Stimulated activated CD8-positive, alpha-beta memory T cell treated with anti-CD3 and anti-CD28 coated beads, Interleukin-15, amount 100 ng/mL, for 48 hours (primary cell): ENCODE measurements at regions not wholly inside any gene's neighbourhood (a gene's known extent, or its start where the extent isn't known, plus 50 kb on each side); places are given as distances from the start of the nearest gene placed in this dataset.
A peak's percentile ranks its signal among the peaks of the same experiment; 100 is the strongest.
"Not testable (repeated sequence)": the region's sequence is repeated elsewhere in the genome, so short reads cannot be mapped to it uniquely, and the experiment has no call there.

Experiments
- DNase-seq, 2 donors: peaks; one replicate each; pipeline ENCODE4 v3.0.0-alpha.2; 2020; ENCODE audit warnings: low read depth in 2 of 2

DNA sequence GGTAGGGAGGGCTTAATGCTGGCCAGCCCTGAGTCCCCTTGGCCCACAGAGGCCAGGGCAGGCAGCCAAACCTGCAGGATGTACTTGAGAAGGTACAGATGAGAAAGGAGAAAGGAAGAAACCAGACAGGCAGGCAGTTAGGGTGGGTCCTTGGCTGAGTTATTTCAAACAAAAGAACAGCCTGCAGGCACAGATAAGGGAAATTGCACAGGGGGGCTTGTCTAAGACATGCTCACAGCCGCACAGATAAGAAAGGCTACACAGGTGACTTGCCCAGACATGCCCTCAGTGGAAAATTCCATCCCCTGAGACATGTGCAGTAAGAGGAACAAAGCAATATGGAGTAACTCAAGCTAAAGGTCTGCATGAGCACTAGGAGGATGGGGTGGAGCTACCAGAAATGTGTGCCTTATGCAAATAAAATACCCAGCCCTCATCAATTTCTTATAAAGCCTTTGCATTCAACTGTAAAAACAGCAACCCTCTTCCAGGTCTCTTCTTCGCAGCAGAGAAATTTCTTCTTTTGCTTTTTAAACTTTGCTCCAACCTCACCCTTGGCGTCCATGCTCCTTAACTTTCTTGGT is 158.2 kb upstream of the RGS6 start:
- no peak for DNase-seq

GRCh38 chr14:71776471-71777360 is 155.5 kb upstream of the RGS6 start:
- DNase-seq: peak; percentile 21 to 33

DNA sequence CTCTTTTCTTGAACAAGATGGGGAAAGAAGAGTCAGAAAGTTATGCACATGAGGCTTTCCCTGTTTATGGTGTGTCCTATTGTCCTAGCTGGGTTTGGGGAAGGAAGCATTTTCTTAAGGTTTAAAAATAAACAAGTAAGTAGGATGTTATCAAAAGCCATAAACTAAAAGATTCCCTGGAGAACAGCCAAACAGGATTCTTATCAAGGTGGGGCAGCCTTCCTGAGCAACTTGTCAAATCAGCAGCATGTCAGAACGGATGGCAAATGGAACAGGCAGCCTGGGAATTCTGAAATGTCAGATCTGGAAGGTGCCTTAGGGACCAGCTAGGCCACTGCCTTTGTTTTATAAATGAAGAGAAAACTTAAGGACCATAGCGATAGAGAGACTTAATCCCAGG is 152.2 kb upstream of the RGS6 start:
- DNase-seq: no peak

DNA sequence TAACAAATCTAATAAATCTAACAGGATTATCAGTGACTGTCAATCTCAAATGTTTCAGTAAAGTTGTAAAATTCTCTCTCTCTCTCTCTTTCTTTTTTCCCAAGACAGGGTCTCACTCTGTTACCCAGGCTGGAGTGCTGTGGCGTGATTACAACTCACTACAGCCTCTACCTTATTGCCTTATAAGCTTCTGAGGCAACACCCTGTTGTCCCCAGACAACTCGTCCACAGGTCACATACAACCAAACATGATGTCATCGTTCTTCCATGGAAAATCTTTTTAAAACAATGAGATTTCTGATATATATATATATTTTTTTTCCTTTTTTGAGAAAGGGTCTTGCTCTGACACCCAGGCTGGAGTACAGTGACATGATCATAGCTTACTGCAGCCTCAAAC is 151.4 kb upstream of the RGS6 start:
- DNase-seq: no peak

DNA sequence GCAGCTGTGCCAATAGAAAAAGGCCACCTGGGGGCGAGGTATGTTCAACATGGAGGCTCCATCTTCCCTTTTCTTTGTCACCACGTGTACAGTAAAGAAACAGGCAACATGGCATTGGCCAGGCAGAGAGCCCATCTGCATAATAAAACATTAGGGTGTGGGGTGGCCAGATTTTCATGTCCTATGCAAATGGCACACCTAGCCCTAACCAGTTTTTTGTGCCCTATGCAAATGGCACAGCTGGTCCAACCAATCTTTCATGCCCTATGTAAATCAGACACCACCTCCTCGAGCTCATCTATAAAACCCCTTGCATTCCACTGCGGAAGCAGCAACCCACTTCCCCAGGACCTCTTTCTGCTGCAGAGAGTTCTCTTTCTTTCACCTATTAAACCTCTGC is 149.1 kb upstream of the RGS6 start:
- DNase-seq: no peak

- DNase-seq: no peak
Measured at GRCh38 chr14:71783786-71784185, 148.4 kb upstream of the RGS6 start.

DNA sequence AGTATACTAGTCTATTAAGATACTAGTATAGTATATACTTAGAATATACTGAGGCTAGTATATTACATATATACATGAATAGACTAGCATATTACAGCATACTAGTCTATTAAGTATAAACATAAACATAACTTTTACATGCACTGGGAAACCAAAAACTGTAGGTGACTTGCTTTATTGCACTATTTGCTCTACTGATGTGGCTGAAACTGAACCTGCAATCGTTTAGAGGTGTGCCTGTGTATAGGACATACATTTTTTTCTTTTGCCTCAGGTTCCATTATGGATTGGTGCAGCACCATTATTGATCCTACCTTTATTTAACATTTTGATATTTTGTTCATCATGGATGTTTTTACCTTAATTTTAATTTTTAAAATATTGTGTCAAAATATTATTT is 143.2 kb upstream of the RGS6 start:
- DNase-seq: no peak

GRCh38 chr14:71799841-71800240 is 132.4 kb upstream of the RGS6 start:
- DNase-seq: no peak

- DNase-seq: no peak
Measured at GRCh38 chr14:71800878-71801277, 131.4 kb upstream of the RGS6 start.

- no peak for DNase-seq
Measured at GRCh38 chr14:71803539-71804260, 128.5 kb upstream of the RGS6 start.

DNA sequence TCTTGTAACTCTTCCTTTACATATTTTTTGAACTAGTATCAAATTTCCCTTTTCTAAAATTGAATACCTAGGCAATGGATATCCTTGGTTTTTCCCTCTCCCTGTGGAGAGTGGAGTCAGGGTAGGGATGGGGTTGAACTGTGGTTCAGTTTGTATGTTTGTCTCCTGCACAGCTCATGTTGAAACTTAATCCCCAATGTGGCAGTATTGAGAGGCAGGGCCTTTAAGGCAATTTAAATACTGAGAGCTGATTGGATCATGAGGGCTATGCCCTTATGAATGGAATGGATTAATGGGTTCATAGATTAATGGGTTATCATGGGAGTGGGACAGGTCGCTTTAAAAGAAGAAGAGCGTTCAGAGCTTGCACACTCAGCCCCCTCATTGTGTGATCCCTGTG is 127.2 kb upstream of the RGS6 start:
- no peak for DNase-seq

- DNase-seq: not testable (repeated sequence)
Measured at GRCh38 chr14:71807049-71807448, 125.2 kb upstream of the RGS6 start.

DNA sequence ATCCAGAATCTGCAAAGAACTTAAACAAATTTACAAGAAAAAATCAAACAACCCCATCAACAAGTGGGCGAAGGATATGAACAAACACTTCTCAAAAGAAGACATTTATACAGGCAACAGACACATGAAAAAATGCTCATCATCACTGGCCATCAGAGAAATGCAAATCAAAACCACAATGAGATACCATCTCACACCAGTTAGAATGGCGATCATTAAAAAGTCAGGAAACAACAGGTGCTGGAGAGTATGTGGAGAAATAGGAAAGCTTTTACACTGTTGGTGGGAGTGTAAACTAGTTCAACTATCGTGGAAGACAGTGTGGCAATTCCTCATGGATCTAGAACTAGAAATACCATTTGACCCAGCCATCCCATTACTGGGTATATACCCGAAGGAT is 121.4 kb upstream of the RGS6 start:
- DNase-seq: not testable (repeated sequence)

GRCh38 chr14:71812693-71813092 is 119.5 kb upstream of the RGS6 start:
- DNase-seq: no peak

DNA sequence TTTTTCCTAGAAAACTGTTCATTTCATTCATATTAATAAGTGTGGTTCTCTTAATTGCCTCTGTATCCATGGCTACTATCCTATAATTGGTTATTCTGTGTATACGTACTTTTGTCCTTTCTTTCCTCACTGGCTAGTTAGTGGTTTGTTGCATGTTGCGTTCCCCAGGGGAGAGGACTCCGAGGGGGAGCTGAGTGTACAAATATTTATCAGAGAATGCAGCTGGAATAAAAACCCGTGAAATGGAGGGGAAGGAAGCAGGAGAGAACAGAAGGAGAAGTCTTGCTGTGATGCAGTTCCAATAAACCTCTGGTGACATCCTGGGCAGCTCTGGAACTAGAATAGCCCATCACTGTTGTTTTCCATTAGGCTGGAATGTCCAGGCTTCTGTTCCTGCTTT is 117.1 kb upstream of the RGS6 start:
- no peak for DNase-seq

- no peak for DNase-seq
Measured at GRCh38 chr14:71824816-71825215, 107.4 kb upstream of the RGS6 start.

DNA sequence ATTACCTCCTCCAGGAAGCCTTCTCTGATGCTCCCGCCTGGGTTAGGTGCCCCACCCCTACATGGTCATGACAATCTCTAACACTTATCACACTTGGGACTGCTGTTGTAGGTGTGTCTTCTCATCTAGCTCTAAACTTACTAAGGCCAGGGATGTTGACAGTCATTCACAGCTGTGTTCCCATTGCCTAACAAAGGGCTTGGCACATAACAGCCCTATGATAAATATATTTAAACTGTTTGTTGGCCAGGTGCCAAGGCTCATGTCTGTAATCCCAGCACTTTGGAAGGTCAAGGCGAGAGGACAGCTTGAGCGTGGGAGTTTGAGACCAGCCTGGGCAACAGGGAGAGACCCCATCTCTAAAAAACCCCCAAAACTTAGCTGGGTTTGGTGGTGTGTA is 98.8 kb upstream of the RGS6 start:
- no peak for DNase-seq

DNA sequence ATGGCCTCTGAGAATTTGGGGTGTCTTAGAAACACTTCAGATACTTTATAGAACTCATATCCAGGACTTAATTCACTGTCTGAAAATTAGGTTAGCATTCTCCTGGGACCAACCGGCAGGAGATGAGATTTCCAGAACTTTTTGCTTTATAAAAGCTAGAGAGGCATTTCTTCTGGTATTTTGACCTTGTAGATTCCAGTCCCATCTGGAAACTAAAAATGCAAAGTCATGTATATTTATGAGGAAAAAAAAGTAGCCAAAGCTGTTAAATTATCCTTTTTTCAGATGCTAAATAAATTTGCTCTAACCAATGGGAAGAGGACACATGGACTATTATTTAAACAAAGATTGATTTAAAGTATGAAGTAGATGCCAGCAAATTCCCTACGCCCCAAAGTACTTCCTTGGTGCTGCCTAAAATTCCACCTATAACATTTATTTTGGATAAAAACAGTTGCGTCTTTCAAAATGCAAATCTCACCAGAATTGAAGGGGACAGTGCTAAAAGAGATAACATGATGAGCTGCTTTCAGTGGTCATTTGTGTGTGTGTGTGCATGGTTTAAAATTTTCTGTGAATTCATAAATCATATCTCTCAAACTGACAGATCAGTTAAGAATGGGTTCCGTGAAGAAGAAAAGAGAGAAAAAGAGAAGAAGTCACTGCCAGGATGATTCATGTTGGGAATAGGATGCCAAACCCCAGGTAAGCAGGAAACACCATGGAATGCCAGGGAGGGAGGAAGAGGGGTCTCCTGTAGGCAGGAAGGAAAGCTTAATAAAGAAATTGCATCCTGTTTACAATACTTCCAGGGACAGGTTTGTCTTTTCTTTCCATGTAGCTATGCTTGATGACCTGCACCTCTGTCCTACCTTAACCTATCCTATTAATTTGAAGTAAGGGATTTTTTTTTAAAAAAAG is 97.7 kb upstream of the RGS6 start:
- DNase-seq: no peak

GRCh38 chr14:71852181-71852580 is 80.0 kb upstream of the RGS6 start:
- no peak for DNase-seq

- peak; percentile 21 to 28 for DNase-seq
Measured at GRCh38 chr14:71855399-71856036, 76.7 kb upstream of the RGS6 start.
